Loucy (cell line): ENCODE measurements at regions not wholly inside any gene's neighbourhood (a gene's known extent, or its start where the extent isn't known, plus 50 kb on each side); places are given as distances from the start of the nearest gene placed in this dataset.

Source experiments
- CTCF ChIP-seq: fragments of 200-600 bp; sonication (generic); conservative IDR thresholded peaks from 2 replicates; pipeline ENCODE4 v1.5.1; 2014; ENCODE audit warnings: mild to moderate bottlenecking, antibody characterized with exemption, low read length
- EZH2phosphoT487 ChIP-seq: fragments of 200-600 bp; IDR thresholded peaks from 2 replicates; pipeline ENCODE4 v1.6.1; 2018; ENCODE audit warnings: antibody characterized with exemption, mild to moderate bottlenecking, moderate library complexity, borderline replicate concordance

DNA sequence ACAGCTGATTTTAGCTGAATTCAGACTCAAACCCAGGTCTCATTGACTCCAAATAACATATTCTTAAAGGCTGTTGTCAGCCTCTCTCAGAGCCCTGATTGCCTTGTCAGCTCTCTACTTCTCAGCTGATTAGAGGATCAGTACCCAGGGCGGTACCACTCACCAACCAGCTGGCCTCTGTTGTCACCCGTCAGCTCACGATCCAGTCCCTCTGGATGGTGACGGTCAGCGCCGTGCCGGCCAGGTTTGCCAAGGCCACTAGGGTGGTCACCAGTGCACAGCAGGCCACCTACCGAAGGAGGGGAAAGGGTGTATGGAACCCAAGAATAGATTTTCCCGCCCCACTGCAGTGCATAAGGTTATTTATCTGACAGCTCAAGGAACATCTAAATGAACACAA lies 52.3 kb upstream of the TOMM7 start:
- TF ChIP-seq CTCF (no peak), EZH2phosphoT487 (no peak)
